ENCODE measurements at regions not wholly inside any gene's neighbourhood (a gene's known extent, or its start where the extent isn't known, plus 50 kb on each side); places are given as distances from the start of the nearest gene placed in this dataset.

GRCh38 chr11:44496391-44496790 lies 69.1 kb upstream of the CD82 start:
- no peak for TF ChIP-seq POLR2A (IDR thresholded peaks at IDR 0.05)
- TF ChIP-seq, protein P1, sequence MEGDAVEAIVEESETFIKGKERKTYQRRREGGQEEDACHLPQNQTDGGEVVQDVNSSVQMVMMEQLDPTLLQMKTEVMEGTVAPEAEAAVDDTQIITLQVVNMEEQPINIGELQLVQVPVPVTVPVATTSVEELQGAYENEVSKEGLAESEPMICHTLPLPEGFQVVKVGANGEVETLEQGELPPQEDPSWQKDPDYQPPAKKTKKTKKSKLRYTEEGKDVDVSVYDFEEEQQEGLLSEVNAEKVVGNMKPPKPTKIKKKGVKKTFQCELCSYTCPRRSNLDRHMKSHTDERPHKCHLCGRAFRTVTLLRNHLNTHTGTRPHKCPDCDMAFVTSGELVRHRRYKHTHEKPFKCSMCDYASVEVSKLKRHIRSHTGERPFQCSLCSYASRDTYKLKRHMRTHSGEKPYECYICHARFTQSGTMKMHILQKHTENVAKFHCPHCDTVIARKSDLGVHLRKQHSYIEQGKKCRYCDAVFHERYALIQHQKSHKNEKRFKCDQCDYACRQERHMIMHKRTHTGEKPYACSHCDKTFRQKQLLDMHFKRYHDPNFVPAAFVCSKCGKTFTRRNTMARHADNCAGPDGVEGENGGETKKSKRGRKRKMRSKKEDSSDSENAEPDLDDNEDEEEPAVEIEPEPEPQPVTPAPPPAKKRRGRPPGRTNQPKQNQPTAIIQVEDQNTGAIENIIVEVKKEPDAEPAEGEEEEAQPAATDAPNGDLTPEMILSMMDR (IDR thresholded peaks at IDR 0.05), result no peak

Data from uterus (tissue), 2 donors.